DMS 273 (cell line): ENCODE measurements at regions not wholly inside any gene's neighbourhood (a gene's known extent, or its start where the extent isn't known, plus 50 kb on each side); places are given as distances from the start of the nearest gene placed in this dataset.
"Not testable (repeated sequence)": the region's sequence is repeated elsewhere in the genome, so short reads cannot be mapped to it uniquely, and the experiment has no call there.

Experiments used
- DNase-seq: peaks from one replicate; lab custom pipeline; 2025; ENCODE audit not compliant: unreplicated experiment; lab: John Stamatoyannopoulos, UW

DNA sequence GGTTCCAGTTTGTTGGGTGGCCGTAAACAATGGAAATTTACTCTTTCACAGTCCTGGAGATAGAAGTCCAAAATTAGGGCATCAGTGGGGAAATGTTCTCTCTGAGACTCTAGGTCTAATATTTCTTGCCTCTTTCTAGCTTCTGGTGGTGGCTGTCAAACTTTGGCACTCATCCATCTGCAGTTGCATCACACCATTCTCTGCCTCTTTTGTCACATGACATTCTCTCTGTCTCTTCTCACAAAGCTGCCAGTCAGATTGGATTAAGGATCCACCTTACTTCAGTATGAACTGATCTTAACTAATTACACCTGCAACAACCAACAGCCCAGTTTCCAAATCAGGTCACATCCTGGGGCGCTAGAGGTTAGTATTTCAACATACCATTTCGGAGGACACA, 222.9 kb upstream of the FTMT start:
- DNase-seq: no peak

DNA sequence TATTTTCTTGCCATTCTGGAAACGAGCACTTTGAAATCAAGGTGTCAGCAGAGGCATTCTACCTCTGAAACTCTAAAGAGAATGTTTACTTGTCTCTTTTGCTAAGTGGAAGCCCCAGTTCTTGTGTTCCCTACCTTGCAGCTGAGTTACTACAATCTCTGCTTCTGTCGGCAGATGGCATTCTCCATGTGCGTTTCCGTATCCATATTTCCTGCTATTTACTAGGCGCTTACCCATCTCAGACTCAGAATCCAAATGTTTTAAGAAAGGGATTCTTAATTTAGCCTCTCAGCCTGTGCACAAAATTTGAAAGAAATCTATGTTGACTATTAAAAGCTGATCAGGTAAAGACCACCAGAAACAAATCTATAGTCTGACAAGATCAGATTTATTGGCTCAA, 221.3 kb upstream of the FTMT start:
- DNase-seq: peak; percentile 36

DNA sequence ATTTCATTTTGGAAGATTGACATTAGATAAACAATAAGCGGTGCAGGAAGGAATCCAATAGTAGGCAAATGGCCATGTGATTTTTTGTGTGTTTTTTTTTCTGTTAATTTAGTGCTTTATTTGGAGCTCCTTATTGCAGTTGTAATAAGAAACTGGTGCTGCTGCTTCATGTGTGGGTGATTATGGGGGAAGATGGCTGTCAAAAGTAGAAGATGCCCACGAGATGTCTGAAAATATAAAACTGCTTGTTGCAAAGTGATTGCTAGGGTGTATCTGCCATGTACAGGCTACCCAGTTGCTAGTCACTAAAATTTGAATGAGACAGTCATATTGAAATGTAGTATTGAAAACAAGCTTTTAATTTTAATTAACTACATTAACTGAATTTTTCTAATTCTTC, 216.7 kb upstream of the FTMT start:
- DNase-seq: no peak

DNA sequence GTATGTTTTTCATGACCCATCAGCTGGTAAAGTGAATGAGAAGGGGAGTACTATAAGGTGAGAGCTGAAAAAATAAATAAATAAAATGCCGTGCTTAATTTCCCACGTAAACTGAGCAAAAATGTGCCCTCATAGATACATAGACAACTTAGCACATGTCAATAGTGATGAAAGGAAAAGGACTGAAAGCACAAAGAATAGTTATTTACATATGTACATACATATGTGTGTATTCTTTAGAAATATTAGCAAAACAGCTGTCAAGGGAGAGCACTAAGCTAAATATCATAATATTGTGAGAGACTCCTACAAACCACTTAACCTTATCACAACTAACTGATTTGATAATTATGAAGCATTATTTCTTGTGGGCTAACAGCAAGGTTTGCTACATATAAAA, 213.6 kb upstream of the FTMT start:
- no peak for DNase-seq

DNA sequence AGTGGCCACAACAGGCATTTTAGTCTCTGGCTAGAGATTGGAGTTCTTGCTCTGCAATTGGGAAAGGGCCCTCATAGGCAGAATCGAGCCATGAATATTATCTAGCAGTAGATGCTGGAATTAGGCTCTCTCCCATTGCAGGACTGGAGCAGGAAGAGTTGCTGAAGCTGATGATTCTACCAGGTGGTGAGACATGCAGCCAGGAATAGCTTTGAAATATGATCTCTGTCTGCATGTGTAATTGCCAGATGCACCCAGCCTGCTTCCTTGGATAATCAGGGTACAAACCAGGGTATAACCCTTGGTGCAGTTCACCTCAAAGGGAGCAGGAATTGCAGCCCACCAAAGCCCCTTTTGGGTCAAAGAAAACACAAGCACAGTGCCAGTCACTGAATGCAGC, 211.4 kb upstream of the FTMT start:
- DNase-seq: no peak

DNA sequence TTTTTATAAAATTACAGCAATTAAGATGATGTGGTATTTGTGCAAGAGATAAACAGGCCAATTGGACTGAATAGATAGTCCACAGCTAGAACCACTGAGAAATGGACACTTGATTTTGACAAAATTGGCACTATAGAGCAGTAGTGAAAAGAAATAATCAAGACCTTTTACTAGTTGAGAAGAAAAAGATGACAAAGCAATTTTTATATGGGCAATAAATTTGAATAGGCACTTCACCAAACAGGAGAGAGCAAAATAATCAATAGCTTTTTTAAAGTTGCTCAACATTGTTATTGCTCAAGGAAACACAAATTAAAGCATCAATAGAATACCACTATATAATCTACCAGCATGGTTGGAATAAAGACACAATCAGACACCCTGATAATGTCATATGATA, 193.5 kb upstream of the FTMT start:
- no peak for DNase-seq

DNA sequence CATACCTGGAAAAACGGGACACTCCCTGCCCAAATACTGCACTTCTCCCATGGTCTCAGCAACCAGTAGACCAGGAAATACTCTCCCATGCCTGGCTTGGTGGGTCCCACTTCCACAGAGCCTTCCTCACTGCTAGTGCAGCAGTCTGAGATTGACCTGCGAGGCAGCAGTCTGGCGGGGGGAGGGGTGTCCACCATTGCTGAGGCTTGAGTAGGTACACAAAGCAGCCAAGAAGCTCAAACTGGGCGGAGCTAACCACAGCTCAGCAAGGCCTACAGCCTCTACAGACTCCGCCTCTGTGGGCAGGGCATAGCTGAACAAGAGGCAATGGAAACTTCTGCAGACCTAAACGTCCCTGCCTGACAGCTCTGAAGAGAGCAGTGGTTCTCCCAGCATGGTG, 191.5 kb upstream of the FTMT start:
- DNase-seq: no peak

DNA sequence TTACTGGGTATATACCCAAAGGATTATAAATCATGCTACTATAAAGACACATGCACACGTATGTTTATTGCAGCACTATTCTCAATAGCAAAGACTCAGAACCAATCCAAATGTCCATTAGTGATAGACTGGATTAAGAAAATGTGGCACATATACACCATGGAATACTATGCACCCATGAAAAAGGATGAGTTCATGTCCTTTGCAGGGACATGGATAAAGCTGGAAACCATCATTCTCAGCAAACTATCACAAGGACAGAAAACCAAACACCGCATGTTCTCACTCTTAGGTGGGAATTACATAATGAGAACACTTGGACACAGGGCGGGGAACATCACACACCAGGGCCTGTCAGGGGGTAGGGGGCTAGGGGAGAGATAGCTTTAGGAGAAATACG, 186.1 kb upstream of the FTMT start:
- not testable (repeated sequence) for DNase-seq

DNA sequence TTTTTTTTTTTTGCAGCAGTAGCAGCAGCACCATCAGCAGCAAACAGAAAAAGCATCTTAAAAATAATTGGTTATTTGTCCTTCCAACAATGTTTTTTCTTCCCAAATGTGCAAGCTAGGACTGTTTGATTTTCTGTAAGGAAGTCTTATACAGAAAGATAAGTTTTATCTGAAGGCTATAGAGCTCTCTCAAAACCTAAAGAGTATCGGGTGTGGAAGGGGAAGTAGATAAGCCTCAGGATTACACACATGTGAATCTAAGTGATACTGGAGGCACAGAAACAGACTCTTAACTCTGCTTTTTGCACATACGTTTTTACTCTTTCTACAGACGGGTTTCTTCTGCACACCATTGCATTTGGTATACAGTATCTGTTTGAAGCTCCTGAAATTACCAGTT, 184.4 kb upstream of the FTMT start:
- no peak for DNase-seq

DNA sequence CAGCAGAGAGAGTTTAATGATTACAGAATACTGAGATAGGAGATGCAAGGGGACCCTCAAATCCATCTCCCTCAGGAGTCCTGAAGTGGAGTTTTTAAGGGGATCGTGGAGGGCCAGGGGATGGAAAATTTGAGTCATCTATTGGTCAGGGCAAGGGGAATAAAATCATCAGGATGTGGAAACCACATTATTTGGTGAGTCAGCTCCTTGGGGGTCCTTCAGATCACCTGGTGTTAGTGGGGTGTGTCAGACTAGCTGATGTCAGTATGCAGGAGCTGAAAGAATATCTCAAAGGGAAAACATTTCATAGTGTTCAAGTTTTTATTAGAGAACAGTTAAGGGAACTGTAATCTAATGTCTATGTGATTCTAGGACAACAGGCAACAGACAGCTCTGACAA, 183.0 kb upstream of the FTMT start:
- no peak for DNase-seq

DNA sequence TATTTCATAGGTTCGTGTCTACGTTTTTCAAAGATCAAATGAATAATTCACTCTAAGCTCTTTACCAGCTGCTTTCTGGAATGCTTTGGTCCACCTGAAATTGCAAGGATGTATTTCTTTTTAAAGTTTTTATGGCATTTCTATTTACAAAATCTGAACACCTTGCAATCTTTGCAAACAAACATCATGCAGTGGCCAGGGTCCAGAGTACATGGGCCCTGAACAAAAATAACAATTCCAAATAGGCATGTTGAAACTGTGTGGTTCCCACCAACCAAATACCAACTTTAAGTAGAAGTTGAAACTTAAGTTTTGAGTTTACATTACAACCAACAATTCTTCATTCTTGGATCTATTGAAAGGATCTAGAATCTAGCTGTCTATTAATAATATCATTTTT, 180.1 kb upstream of the FTMT start:
- DNase-seq: no peak

DNA sequence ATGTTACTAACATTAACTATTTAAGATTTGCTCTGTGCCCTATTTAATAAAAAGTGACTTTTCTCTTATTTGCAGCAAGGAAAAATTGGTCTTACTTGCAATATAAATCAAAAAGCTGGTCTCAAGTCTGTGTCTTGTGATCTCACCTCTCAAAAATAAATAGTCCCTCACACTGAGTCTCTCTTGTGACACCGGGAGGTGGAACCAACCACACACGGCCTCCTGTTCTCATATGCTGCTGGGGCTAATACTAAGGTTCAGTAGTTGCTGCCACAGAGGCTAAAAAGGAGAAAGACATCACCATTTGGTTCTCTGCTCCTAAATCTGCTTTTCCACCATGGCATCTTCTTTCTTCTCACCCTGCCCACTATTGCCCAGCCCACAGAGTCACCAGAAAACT, 175.8 kb upstream of the FTMT start:
- DNase-seq: no peak

DNA sequence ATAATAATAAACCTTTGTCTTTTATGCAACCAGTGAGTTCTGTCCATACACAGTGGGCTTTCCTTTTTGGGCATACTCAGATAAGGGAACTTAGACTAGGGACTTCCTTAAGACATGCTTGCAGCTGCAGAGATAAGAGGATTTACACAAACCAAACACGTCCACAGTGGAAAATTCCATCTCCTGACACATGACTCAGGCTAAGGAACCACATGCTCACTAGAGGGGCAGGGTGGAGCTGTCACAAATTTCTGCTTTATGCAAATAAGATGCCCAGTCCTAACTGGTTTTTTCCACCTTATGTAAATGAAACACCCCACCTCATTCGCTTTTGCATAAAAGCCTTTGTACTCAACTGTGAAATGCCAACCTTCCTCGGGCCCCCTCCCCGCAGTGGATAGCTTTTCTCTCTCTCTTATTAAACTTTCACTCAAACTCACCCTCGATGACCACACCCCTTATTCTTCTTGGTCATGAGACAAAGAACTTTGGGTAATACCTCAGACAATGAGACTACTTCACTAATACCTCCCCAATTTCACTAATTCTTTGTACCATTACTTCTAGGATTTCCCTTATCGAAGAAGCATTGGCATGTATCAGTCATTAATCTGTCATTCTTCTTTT, 170.3 kb upstream of the FTMT start:
- DNase-seq: no peak

DNA sequence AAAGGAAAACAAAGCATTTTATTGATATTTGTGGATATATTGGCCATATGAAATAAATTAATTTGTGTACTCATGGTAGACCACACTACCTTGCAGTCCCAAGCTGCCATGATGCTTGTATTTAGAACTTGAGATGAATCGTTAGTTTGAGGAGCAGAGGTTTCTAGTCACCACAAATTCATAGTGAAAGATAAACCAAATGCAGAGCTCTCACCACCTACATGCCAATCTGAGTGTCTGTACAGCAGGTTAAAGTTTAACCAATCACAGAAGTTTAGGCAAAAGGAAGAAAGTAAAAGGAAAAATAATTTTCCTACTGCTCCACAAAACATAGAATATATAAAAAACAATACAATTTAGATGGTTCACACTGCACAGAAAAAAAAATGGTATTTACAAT, 163.6 kb upstream of the FTMT start:
- no peak for DNase-seq

DNA sequence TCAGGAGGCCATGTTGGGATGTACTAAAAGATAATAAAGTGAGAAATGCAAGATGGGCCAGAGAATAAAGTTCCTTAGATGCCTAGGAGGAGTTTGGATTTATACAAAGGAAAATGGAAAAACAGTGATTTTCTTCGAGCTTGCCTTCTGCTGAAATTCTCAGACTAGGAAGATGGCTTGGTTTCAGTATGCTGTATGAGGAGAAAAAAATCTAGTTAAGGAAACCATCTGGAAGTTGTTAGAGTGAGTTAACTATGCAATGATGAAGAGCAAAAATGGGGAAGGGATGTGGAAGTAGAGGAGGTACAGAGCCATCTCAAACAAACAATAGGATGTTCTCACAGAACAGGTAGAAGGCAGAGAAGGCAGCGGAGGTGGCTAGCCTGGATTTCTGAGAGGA, 162.9 kb upstream of the FTMT start:
- no peak for DNase-seq

DNA sequence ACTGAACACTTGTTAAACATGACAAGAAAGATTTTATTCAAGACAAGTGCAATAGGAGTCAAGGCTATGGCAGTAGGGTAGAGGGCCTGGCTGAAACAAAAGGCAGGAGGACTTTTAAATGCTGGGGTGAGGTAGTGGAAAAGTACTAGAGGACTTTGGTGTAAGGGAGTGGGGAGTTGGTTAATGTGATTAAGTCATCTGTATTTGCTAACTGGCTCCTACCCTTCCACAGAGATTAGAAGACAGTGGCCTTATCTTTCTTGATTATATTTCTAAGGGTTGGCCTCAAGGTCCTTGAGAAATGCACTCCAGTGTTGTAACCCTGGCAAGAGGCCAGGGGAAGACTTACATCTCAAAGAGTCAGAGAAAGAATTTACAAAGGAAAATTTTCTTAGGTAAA, 160.2 kb upstream of the FTMT start:
- no peak for DNase-seq

DNA sequence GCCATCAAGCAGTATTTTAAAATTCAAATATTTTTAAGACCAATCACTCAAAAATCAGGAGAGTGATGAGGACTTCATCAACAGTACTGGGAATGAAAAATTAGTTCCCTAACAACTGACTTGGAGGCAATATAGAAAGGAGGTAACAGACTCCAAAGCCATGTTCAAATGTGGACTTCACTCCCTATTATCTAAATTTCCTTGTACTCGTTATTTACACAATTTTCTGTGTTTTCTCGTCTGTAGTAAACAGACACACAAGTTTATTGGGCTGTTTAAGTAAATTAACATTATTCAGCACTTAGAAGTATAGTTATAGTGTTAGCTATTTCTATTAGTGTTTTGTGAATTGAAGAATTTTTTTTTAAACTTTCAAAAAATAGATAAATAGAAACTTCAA, 159.5 kb upstream of the FTMT start:
- no peak for DNase-seq

DNA sequence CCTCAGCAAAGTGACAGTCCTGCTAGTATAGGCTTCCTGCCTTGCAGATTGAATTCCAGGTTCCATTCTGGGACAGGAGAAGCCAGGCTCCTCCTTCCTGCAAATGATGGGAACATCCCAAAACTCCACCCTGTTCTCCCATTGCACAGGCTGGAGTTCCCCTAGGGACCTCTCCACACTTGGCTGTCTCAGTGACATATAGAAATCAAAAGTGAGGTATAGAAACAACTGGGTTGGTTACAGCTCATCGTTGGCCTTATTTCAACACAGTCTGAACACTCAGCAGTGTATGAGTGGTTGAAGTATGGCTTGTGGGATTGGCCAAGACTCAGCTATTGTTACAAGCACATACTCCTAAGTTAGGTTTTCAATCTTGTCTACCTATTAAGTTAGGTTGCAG, 157.8 kb upstream of the FTMT start:
- DNase-seq: no peak

DNA sequence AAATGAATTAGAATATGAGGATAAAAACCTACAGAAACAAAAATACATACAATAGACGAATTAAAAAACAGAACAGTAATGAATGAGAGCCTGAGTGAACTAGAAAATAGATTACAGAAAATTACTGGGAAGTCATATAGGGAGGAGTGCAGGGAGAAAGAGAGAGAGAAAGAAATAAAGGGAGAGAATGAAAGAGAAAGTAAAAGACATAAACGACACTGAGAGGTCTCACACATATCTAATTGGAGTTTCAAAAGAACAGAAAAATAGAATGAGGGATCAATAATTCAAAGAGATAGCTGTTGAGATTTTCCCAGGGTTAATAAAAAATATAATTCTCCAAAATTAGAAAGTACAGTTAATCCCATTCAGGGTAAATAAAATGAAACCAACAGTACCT, 156.4 kb upstream of the FTMT start:
- DNase-seq: no peak

DNA sequence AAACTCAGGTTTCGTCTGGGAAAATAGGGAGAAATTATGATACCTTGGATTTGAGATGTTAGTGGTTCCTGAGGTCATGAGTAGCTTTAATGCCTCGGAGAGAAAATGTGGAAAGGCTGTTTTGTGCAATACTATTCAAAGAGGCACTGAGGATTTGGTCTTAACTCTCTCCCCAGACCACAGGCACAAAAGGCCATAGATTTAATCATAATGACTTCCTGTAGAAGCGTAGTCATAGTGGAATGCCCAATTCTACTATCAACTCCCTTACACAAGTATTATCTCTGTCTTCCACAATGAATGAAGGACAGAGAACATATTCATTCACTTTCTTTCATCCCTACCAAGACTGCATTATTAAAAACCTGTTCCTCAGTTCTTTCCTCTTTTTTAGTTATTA, 153.0 kb upstream of the FTMT start:
- DNase-seq: no peak

DNA sequence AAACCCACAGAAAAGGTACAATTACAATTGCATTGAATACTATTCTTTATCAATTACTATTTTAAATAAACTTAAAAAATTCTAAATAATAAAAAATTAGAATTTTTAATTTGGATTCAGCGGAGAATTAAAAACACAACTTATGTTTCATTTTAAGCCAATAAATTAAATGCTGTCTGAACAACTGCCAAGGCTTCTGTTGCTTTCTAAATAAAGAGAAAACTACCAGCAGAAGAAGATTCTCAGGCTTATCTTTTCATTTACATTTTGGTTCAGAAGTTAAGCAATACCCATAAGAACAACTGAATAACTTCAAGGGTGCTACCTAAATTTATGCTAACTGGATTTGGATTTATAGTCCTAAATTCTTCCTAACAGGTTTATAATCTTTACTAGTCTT, 150.0 kb upstream of the FTMT start:
- DNase-seq: no peak

DNA sequence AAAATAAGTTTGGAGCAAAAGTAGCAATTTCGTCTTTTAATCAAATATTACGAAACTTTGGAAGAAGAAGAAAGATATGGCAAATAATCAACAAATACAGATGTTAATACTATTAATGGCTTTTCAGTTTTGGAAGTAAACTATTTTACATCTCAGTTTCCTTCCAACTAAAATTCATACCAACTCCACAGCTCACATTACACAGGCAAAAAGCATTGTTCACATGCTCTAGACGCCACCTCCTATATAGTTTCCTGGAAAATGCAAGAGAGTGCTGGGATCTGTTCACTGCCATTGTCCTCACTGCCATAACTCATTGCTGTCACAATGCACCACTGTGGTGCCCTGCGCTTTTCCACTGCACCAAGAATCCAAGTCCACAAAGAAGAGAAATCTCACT, 149.0 kb upstream of the FTMT start:
- DNase-seq: no peak

DNA sequence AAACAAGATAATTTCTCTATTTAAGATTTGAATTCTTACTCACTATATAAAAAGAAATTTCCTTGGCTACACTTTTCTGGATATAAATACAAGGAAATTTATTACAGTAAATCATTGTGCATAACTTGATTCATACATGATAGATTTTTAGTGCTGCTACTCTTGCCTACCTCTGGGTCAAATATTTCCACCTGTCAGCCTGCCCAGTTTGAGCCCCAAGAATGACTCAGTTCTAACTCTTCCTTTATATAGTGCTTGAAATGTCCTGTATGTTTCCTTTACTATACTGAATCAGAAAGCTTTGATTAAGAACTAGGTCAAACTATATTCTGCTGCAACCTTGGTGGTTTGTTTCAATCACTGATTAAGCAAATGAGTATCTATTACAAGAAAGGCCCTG, 147.4 kb upstream of the FTMT start:
- no peak for DNase-seq

DNA sequence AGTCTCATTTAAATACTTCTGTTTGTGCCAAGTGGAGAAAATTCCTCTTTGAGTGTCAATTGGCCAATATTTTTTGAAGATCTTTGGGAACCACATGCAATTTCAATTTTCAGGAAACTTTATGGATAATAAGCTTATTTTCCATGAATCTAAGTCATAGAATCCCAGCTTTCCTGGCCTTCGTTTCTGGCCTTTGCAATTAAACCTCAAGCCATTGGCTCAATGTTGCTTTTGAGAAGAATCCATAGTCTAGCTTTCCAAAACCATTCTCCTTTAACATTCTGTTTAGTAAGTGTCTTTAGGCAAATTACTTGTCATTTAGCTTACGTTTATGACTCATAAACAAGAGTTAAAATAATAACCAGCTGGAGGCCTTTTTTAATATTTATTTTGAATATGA, 145.0 kb upstream of the FTMT start:
- no peak for DNase-seq
